ENCODE measurements at regions not wholly inside any gene's neighbourhood (a gene's known extent, or its start where the extent isn't known, plus 50 kb on each side); places are given as distances from the start of the nearest gene placed in this dataset.

- in situ Hi-C loops (cut with HindIII; ENCODE audit: low pct_ligation_motif_present, low sequenced_read_pairs) = no loop called here
- no peak for DNase-seq
- no peak for TF ChIP-seq CTCF (IDR thresholded peaks at IDR 0.05; ENCODE audit: low read depth, low read length, missing control alignments)
Measured at GRCh38 chr11:70733327-70734325, 335.3 kb downstream of the CTTN start.

GRCh38 chr11:70734379-70734778 lies 336.1 kb downstream of the CTTN start:
- DNase-seq = no peak
- Histone ChIP-seq H3K36me3 (replicated peaks) (no peaks in the 10 kb centered on the region), H3K4me3 (ENCODE audit: low read depth, low read length) (no peak overlapping the region), H3K27ac (no peak overlapping the region), H3K27me3 (replicated peaks) (no peaks in the 10 kb centered on the region)
- TF ChIP-seq CTCF (IDR thresholded peaks at IDR 0.05; ENCODE audit: low read depth, low read length, missing control alignments) = no peak
- in situ Hi-C loops (cut with HindIII; ENCODE audit: low pct_ligation_motif_present, low sequenced_read_pairs) = no loop called here

More at GRCh38 chr11:70733327-70734325, 335.3 kb downstream of the CTTN start:
- Histone ChIP-seq H3K4me3 (ENCODE audit: low read depth, low read length) (no peak overlapping the region), H3K36me3 (replicated peaks) (no peaks in the 10 kb centered on the region), H3K27me3 (replicated peaks) (no peaks in the 10 kb centered on the region), H3K27ac (no peak overlapping the region)

- no peak for TF ChIP-seq CTCF (IDR thresholded peaks at IDR 0.05; ENCODE audit: low read depth, low read length, missing control alignments)
- H3K27me3 ChIP-seq (replicated peaks) = no peaks in the 10 kb centered on the region
- in situ Hi-C loops (cut with HindIII; ENCODE audit: low pct_ligation_motif_present, low sequenced_read_pairs) = no loop called here
- no peak overlapping the region for H3K27ac ChIP-seq
- no peak overlapping the region for H3K4me3 ChIP-seq (ENCODE audit: low read depth, low read length)
- DNase-seq = no peak
- H3K36me3 ChIP-seq (replicated peaks) = no peaks in the 10 kb centered on the region
Measured at GRCh38 chr11:70734911-70735310, 336.6 kb downstream of the CTTN start.

GRCh38 chr11:70735976-70736375 lies 337.6 kb downstream of the CTTN start:
- DNase-seq = no peak
- H3K36me3 ChIP-seq (replicated peaks) = no peaks in the 10 kb centered on the region
- no peak overlapping the region for H3K27ac ChIP-seq
- H3K27me3 ChIP-seq (replicated peaks) = no peaks in the 10 kb centered on the region
- no peak overlapping the region for H3K4me3 ChIP-seq (ENCODE audit: low read depth, low read length)
- in situ Hi-C loops (cut with HindIII; ENCODE audit: low pct_ligation_motif_present, low sequenced_read_pairs) = no loop called here
- TF ChIP-seq CTCF (IDR thresholded peaks at IDR 0.05; ENCODE audit: low read depth, low read length, missing control alignments) = no peak

GRCh38 chr11:70736461-70736860 lies 338.1 kb downstream of the CTTN start:
- DNase-seq = no peak
- no peaks in the 10 kb centered on the region for H3K27me3 ChIP-seq (replicated peaks)
- no peak overlapping the region for H3K27ac ChIP-seq
- no peak for TF ChIP-seq CTCF (IDR thresholded peaks at IDR 0.05; ENCODE audit: low read depth, low read length, missing control alignments)
- in situ Hi-C loops (cut with HindIII; ENCODE audit: low pct_ligation_motif_present, low sequenced_read_pairs) = no loop called here
- H3K36me3 ChIP-seq (replicated peaks) = no peaks in the 10 kb centered on the region
- H3K4me3 ChIP-seq (ENCODE audit: low read depth, low read length) = no peak overlapping the region
